ENCODE measurements at regions not wholly inside any gene's neighbourhood (a gene's known extent, or its start where the extent isn't known, plus 50 kb on each side); places are given as distances from the start of the nearest gene placed in this dataset.

GRCh38 chr18:10371165-10371564, 83.3 kb upstream of the APCDD1 start:
- no peak for TF ChIP-seq CTCF (IDR thresholded peaks at IDR 0.05)
- no peak for TF ChIP-seq POLR2AphosphoS5 (IDR thresholded peaks at IDR 0.05; ENCODE audit: low read depth, low read length)

Data from Panc1 (cell line).